ENCODE measurements at regions not wholly inside any gene's neighbourhood (a gene's known extent, or its start where the extent isn't known, plus 50 kb on each side); places are given as distances from the start of the nearest gene placed in this dataset.

- no peaks in the 10 kb centered on the region for H4K20me1 ChIP-seq (replicated peaks; ENCODE audit: control insufficient read depth, extremely low read depth, insufficient read depth, low read length)
- no peak overlapping the region for H3K4me3 ChIP-seq (replicated peaks in 1 of 3; ENCODE audit: insufficient read depth in 1 of 3, low read depth in 1 of 3, low read length in 3 of 3)
- ChIA-PET POLR2A (no interaction called here), CTCF (no interaction called here)
- no peak for FAIRE-seq
- dilution Hi-C loops (cut with MboI; ENCODE audit: extremely low pct_ligation_motif_present, low sequenced_read_pairs), result no loop called here
- intact Hi-C loops (cut with micrococcal nuclease), result no loop called here
- H3K36me3 ChIP-seq (ENCODE audit: control insufficient read depth in 2 of 2, extremely low read depth in 1 of 2, insufficient read depth in 2 of 2, low read length in 2 of 2), result no peaks in the 10 kb centered on the region
- BruUV-seq (replicated peaks), result no TSS peak
- H3K9me1 ChIP-seq (replicated peaks; ENCODE audit: control insufficient read depth, extremely low read depth, insufficient read depth, low read length), result no peaks in the 10 kb centered on the region
- H2AFZ ChIP-seq (ENCODE audit: low read depth, low read length), result no peak overlapping the region
- H3K9ac ChIP-seq (replicated peaks; ENCODE audit: extremely low read depth, insufficient read depth, low read length), result no peak overlapping the region
- no peak for DNase-seq (ENCODE audit: low read depth, low spot score)
- H3K4me2 ChIP-seq (ENCODE audit: insufficient read depth, low read length), result no peak overlapping the region
- no peaks in the 10 kb centered on the region for H3K27me3 ChIP-seq (ENCODE audit: control insufficient read depth in 2 of 2, insufficient read depth in 2 of 2, low read length in 2 of 2)
- TF ChIP-seq JUN (IDR thresholded peaks at IDR 0.05; ENCODE audit: borderline replicate concordance, insufficient read depth, insufficient read length, low read depth) (no peak), CTCF (IDR thresholded peaks at IDR 0.05; ENCODE audit: extremely low read depth in 1 of 2, insufficient read depth in 1 of 2, low read depth in 1 of 2, low read length in 2 of 2) (no peak), POLR2A (IDR thresholded peaks at IDR 0.05; ENCODE audit: low read depth, low read length) (no peak), MYC (IDR thresholded peaks at IDR 0.05; ENCODE audit: low read depth, low read length) (no peak), MAX (IDR thresholded peaks at IDR 0.05; ENCODE audit: insufficient read depth, insufficient read length) (no peak), EZH2 (IDR thresholded peaks at IDR 0.05; ENCODE audit: borderline replicate concordance, low read depth, low read length, severe bottlenecking) (no peak), POLR2AphosphoS5 (IDR thresholded peaks at IDR 0.05; ENCODE audit: insufficient read depth, low read depth, low read length) (no peak), GATA2 (IDR thresholded peaks at IDR 0.05; ENCODE audit: insufficient read depth, insufficient read length, low read depth, low read length) (no peak), FOS (IDR thresholded peaks at IDR 0.05; ENCODE audit: borderline replicate concordance, insufficient read depth, low read length) (no peak)
- H3K27ac ChIP-seq (ENCODE audit: insufficient read depth, low read depth, low read length), result no peak overlapping the region
- no peaks in the 10 kb centered on the region for H3K4me1 ChIP-seq (ENCODE audit: control insufficient read depth, extremely low read depth, insufficient read depth, low read length)
- peaks cover 9% of the 10 kb centered on the region for H3K9me3 ChIP-seq (replicated peaks; ENCODE audit: control insufficient read depth, insufficient read depth, low read length)
- no peaks in the 10 kb centered on the region for H3K79me2 ChIP-seq (ENCODE audit: control insufficient read depth, insufficient read depth, low read length)
Observed at GRCh38 chr2:444937-445884, 157.3 kb upstream of the ALKAL2 start.

Data from endothelial cell of umbilical vein (primary cell).